22Rv1 (cell line): ENCODE measurements at regions not wholly inside any gene's neighbourhood (a gene's known extent, or its start where the extent isn't known, plus 50 kb on each side); places are given as distances from the start of the nearest gene placed in this dataset.

Experiments
- ZFX ChIP-seq: fragments of 450-650 bp; IDR thresholded peaks from 2 replicates; pipeline ENCODE4 v1.6.1; 2017; ENCODE audit warnings: antibody characterized with exemption, borderline replicate concordance
- TF ChIP-seq, protein P1 (sequence below): fragments of 450-650 bp; IDR thresholded peaks from 2 replicates; pipeline ENCODE4 v1.5.1; 2017; ENCODE audit warnings: mild to moderate bottlenecking

DNA sequence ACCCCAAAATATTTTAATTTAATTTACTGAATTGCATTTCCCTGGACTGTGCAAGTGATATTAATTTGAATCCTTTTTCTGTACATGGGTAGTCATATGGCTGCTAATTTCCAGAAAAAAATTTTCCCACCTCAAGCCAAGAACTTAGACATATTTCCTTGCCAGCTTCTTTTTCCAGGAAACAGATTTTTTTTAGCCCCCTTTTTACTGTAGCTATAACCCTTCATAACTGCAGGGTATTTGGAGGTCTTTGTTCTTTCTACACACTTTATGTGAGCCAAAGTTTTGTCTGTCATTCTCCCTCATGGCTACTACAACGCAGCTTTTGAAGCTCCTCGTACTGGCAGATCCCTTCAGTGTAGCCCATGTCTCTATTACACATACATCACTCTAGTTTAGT lies 261.2 kb upstream of the PIK3R1 start:
- TF ChIP-seq, protein P1, sequence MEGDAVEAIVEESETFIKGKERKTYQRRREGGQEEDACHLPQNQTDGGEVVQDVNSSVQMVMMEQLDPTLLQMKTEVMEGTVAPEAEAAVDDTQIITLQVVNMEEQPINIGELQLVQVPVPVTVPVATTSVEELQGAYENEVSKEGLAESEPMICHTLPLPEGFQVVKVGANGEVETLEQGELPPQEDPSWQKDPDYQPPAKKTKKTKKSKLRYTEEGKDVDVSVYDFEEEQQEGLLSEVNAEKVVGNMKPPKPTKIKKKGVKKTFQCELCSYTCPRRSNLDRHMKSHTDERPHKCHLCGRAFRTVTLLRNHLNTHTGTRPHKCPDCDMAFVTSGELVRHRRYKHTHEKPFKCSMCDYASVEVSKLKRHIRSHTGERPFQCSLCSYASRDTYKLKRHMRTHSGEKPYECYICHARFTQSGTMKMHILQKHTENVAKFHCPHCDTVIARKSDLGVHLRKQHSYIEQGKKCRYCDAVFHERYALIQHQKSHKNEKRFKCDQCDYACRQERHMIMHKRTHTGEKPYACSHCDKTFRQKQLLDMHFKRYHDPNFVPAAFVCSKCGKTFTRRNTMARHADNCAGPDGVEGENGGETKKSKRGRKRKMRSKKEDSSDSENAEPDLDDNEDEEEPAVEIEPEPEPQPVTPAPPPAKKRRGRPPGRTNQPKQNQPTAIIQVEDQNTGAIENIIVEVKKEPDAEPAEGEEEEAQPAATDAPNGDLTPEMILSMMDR = no peak
- TF ChIP-seq ZFX = no peak
